NCI-H187 (cell line): ENCODE measurements at regions not wholly inside any gene's neighbourhood (a gene's known extent, or its start where the extent isn't known, plus 50 kb on each side); places are given as distances from the start of the nearest gene placed in this dataset.

Source experiments
- DNase-seq, 2 experiments: peaks; one replicate each; lab custom pipeline; 2025; lab: John Stamatoyannopoulos, UW

GRCh38 chr1:58911841-58912499, 128.1 kb upstream of the JUN start:
- no peak for DNase-seq

- no peak for DNase-seq
Measured at GRCh38 chr1:58914925-58915324, 131.1 kb upstream of the JUN start.

GRCh38 chr1:58917436-58917835, 133.6 kb upstream of the JUN start:
- no peak for DNase-seq

- no peak for DNase-seq
Measured at GRCh38 chr1:58919226-58919958, 135.5 kb upstream of the JUN start.

- no peak for DNase-seq
Measured at GRCh38 chr1:58919959-58920321, 136.1 kb upstream of the JUN start.

GRCh38 chr1:58921342-58921741, 137.5 kb upstream of the JUN start:
- no peak for DNase-seq

GRCh38 chr1:58921751-58922150, 137.9 kb upstream of the JUN start:
- DNase-seq = no peak

GRCh38 chr1:58922302-58923089, 138.6 kb upstream of the JUN start:
- no peak for DNase-seq

- no peak for DNase-seq
Measured at GRCh38 chr1:58923090-58923470, 139.2 kb upstream of the JUN start.

- no peak for DNase-seq
Measured at GRCh38 chr1:58924016-58924565, 140.2 kb upstream of the JUN start.

GRCh38 chr1:58924821-58925220, 141.0 kb upstream of the JUN start:
- no peak for DNase-seq

- DNase-seq = no peak
Measured at GRCh38 chr1:58925247-58925646, 141.4 kb upstream of the JUN start.

GRCh38 chr1:58926152-58926551, 142.3 kb upstream of the JUN start:
- DNase-seq = no peak

- no peak for DNase-seq
Measured at GRCh38 chr1:58927041-58927721, 143.3 kb upstream of the JUN start.

GRCh38 chr1:58927722-58928085, 143.9 kb upstream of the JUN start:
- no peak for DNase-seq

- no peak for DNase-seq
Measured at GRCh38 chr1:58928514-58928913, 144.7 kb upstream of the JUN start.

- DNase-seq = no peak
Measured at GRCh38 chr1:58929671-58930325, 146.0 kb upstream of the JUN start.

- no peak for DNase-seq
Measured at GRCh38 chr1:58931024-58931423, 147.2 kb upstream of the JUN start.

- no peak for DNase-seq
Measured at GRCh38 chr1:58931756-58932155, 147.9 kb upstream of the JUN start.

GRCh38 chr1:58932859-58933598, 149.2 kb upstream of the JUN start:
- DNase-seq = no peak

- no peak for DNase-seq
Measured at GRCh38 chr1:58933599-58933926, 149.7 kb upstream of the JUN start.
